ENCODE measurements at regions not wholly inside any gene's neighbourhood (a gene's known extent, or its start where the extent isn't known, plus 50 kb on each side); places are given as distances from the start of the nearest gene placed in this dataset.

- no peaks in the 10 kb centered on the region for H4K20me1 ChIP-seq (ENCODE audit: insufficient read depth, low read length)
- no peak overlapping the region for H3K27ac ChIP-seq (ENCODE audit: low read length)
- no peak overlapping the region for H3K9ac ChIP-seq (ENCODE audit: low read length)
- H3K36me3 ChIP-seq (replicated peaks; ENCODE audit: low read depth, low read length) = no peaks in the 10 kb centered on the region
- no peaks in the 10 kb centered on the region for H3K79me2 ChIP-seq (ENCODE audit: low read length)
- no peaks in the 10 kb centered on the region for H3K4me1 ChIP-seq (ENCODE audit: low read length)
- H2AFZ ChIP-seq (ENCODE audit: low read depth, low read length) = no peak overlapping the region
- TF ChIP-seq EZH2phosphoT487 (IDR thresholded peaks at IDR 0.05; ENCODE audit: low read depth) = no peak
- no peak for TF ChIP-seq CTCF (IDR thresholded peaks at IDR 0.05; ENCODE audit: low read depth, low read length)
- H3K4me2 ChIP-seq (ENCODE audit: low read length) = no peak overlapping the region
- no peaks in the 10 kb centered on the region for H3K9me3 ChIP-seq (ENCODE audit: insufficient read depth, low read length)
- no peak overlapping the region for H3K4me3 ChIP-seq (ENCODE audit: low read length)
- no peaks in the 10 kb centered on the region for H3K27me3 ChIP-seq (ENCODE audit: low read depth, low read length)
Observed at GRCh38 chr13:105642511-105642958, 892.9 kb downstream of the EFNB2 start.

DNA sequence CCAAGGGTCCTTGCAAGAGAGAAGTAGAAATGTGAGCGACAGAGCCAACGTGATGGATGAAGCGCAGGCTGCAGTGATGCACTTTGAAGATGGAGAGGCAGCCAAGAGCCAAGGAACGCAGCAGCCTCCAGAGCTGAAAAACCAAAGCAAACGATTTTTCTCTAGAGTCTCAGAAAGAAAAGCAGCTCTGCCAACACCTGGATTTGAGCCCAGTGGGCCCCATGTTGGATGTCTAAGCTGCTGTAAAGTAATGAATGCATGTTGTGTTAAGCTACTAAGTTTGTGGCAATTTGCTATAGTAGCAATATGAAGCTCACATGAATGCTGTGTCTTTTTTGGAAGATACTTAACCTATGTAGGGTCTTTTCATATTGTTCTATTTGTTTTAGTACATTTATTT, 894.3 kb downstream of the EFNB2 start:
- Histone ChIP-seq H2AFZ (ENCODE audit: low read depth, low read length) (no peak overlapping the region), H4K20me1 (ENCODE audit: insufficient read depth, low read length) (no peaks in the 10 kb centered on the region), H3K27me3 (ENCODE audit: low read depth, low read length) (no peaks in the 10 kb centered on the region), H3K4me2 (ENCODE audit: low read length) (no peak overlapping the region), H3K9me3 (ENCODE audit: insufficient read depth, low read length) (no peaks in the 10 kb centered on the region), H3K27ac (ENCODE audit: low read length) (no peak overlapping the region), H3K9ac (ENCODE audit: low read length) (no peak overlapping the region), H3K4me1 (ENCODE audit: low read length) (no peaks in the 10 kb centered on the region), H3K36me3 (replicated peaks; ENCODE audit: low read depth, low read length) (no peaks in the 10 kb centered on the region), H3K79me2 (ENCODE audit: low read length) (no peaks in the 10 kb centered on the region), H3K4me3 (ENCODE audit: low read length) (no peak overlapping the region)
- TF ChIP-seq EZH2phosphoT487 (IDR thresholded peaks at IDR 0.05; ENCODE audit: low read depth) = no peak
- TF ChIP-seq CTCF (IDR thresholded peaks at IDR 0.05; ENCODE audit: low read depth, low read length) = no peak

DNA sequence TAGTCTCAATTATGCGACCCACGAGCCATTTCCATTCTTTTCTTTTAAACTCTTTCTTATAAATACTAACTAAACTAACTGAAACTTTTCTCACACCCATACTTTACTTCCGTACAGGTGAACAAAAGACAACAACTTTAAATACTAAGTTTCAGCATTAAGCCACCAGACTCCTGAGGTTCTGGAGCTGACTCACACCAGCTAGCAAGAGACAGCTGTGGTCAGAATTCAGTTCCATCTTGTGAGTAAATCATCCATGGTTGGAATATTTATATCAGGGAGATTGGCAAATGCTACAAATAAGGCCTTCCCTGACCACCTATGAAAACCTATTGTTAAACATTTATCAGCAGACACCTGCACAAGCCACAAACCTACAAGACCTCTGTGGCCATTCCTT, 897.0 kb downstream of the EFNB2 start:
- TF ChIP-seq EZH2phosphoT487 (IDR thresholded peaks at IDR 0.05; ENCODE audit: low read depth) = no peak
- no peak for TF ChIP-seq CTCF (IDR thresholded peaks at IDR 0.05; ENCODE audit: low read depth, low read length)
- Histone ChIP-seq H3K4me2 (ENCODE audit: low read length) (no peak overlapping the region), H3K4me3 (ENCODE audit: low read length) (no peak overlapping the region), H3K9me3 (ENCODE audit: insufficient read depth, low read length) (no peaks in the 10 kb centered on the region), H3K27ac (ENCODE audit: low read length) (no peak overlapping the region), H4K20me1 (ENCODE audit: insufficient read depth, low read length) (no peaks in the 10 kb centered on the region), H3K9ac (ENCODE audit: low read length) (no peak overlapping the region), H3K36me3 (replicated peaks; ENCODE audit: low read depth, low read length) (no peaks in the 10 kb centered on the region), H3K4me1 (ENCODE audit: low read length) (no peaks in the 10 kb centered on the region), H2AFZ (ENCODE audit: low read depth, low read length) (no peak overlapping the region; the same call in 1 of the 2 replicates), H3K27me3 (ENCODE audit: low read depth, low read length) (no peaks in the 10 kb centered on the region), H3K79me2 (ENCODE audit: low read length) (no peaks in the 10 kb centered on the region)

DNA sequence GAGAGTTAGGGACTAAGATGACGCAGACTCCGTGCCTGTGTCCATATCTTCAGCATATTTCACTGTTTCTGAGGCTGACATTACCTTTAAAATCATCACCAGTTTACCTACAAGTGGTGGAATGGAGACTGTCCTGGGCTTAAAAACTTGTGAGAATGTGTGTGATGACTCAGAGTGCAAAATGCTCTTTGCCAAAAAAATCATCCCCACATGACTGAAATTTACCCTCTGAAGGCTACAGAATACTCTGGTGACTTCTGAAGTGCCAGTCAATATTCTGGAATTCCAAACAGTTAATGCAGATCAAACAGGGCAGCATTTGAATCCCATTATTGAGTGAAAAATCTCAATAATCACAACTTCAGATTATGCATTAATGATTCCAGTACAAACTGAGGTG, 901.4 kb downstream of the EFNB2 start:
- TF ChIP-seq CTCF (IDR thresholded peaks at IDR 0.05; ENCODE audit: low read depth, low read length) (no peak), EZH2phosphoT487 (IDR thresholded peaks at IDR 0.05; ENCODE audit: low read depth) (no peak)
- H3K4me2 ChIP-seq (ENCODE audit: low read length) = no peak overlapping the region
- no peak overlapping the region for H2AFZ ChIP-seq (ENCODE audit: low read depth, low read length)
- H3K9me3 ChIP-seq (ENCODE audit: insufficient read depth, low read length) = no peaks in the 10 kb centered on the region
- H3K4me1 ChIP-seq (ENCODE audit: low read length) = no peaks in the 10 kb centered on the region
- H3K9ac ChIP-seq (ENCODE audit: low read length) = no peak overlapping the region
- H4K20me1 ChIP-seq (ENCODE audit: insufficient read depth, low read length) = no peaks in the 10 kb centered on the region
- no peaks in the 10 kb centered on the region for H3K27me3 ChIP-seq (ENCODE audit: low read depth, low read length)
- H3K4me3 ChIP-seq (ENCODE audit: low read length) = no peak overlapping the region
- no peaks in the 10 kb centered on the region for H3K36me3 ChIP-seq (replicated peaks; ENCODE audit: low read depth, low read length)
- H3K79me2 ChIP-seq (ENCODE audit: low read length) = no peaks in the 10 kb centered on the region
- H3K27ac ChIP-seq (ENCODE audit: low read length) = no peak overlapping the region

All from OCI-LY3 (cell line).